LNCAP (cell line): ENCODE measurements at regions not wholly inside any gene's neighbourhood (a gene's known extent, or its start where the extent isn't known, plus 50 kb on each side); places are given as distances from the start of the nearest gene placed in this dataset.

Source experiments
- CTCF ChIP-seq: fragments of 450-650 bp; IDR thresholded peaks from 2 replicates; pipeline ENCODE4 v1.5.1; 2017; ENCODE audit warnings: mild to moderate bottlenecking

- no peak for TF ChIP-seq CTCF
These were observed 278.9 kb upstream of the POU1F1 start for GRCh38 chr3:87555290-87555689.

GRCh38 chr3:87553058-87553457, 276.7 kb upstream of the POU1F1 start:
- TF ChIP-seq CTCF = no peak

DNA sequence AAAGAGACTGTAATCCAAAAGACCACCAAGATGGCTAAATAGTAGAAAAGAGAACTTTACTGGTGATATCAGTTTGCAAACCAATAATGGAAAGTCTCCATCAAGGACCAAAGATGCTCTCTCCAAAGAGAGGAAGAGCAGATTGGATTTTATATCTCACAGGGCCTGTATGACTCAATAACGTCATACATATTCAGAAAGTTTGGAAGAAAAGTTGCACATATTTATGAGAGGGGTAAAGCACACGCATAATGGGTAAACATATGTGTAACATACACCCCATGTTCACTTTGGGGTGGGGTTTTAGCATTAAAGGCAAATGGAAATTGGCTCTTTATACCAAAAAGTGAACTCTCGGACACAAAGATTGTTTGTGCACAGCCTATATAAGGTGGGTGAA, 274.5 kb upstream of the POU1F1 start:
- TF ChIP-seq CTCF = no peak

DNA sequence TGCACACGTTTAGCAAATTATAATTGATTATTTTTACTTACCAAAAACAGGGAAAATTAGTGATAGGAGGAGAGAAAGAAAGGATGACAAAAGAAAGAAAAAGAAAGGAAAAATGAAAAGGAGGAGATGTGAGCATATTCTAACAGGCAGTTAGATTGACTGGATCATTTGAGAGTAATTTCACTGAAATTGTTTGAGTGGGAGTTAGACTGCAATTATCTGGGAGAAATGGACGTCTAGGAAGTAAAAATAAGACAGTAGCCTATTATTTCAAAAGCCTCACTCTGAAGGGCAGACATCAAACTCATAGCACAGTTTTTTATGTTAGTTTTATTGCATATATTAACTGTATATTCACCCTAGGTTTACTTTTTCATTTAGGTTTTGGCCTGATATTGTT, 272.8 kb upstream of the POU1F1 start:
- no peak for TF ChIP-seq CTCF

DNA sequence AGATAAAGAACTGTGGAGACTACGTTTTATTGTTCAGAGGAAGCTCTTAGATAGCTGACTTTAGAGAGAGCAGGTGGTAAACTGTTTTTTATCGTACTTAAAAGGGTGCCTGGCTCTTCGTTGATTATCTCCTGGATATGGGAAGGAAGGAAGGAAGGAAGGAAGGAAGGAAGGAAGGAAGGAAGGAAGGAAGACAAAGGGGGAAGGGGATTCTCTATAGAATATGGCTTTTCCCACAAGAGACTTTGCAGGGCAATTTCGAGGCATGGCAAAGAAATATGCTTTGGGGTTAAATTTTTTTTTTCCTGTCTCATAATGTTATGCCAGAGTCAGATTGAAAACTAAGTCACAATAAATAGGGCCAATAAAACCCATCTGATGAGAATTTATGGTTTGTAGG, 271.9 kb upstream of the POU1F1 start:
- TF ChIP-seq CTCF = no peak

GRCh38 chr3:87546216-87546615, 269.8 kb upstream of the POU1F1 start:
- no peak for TF ChIP-seq CTCF

DNA sequence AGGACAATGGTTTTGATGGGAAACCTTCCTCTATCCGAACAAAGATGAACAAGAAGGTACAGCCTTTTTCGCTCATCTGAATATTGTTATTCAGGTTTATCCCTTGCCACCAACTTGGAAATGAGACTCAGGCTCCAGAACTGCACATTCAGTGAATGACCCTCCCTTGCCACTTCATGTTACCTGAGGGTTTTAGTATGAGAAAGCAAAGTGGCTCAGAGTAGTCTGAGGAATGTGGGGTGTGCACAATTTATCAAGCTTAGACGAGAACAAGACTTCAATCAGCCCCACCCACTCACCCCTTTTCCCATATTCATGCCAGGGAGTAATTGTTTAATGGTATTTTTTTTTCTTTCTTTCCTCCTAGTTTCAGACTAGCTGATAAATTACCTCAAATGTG, 265.3 kb upstream of the POU1F1 start:
- no peak for TF ChIP-seq CTCF

- no peak for TF ChIP-seq CTCF
These were observed 233.0 kb upstream of the POU1F1 start for GRCh38 chr3:87509401-87509800.
